HEK293T (cell line): ENCODE measurements at regions not wholly inside any gene's neighbourhood (a gene's known extent, or its start where the extent isn't known, plus 50 kb on each side); places are given as distances from the start of the nearest gene placed in this dataset.

Experiments used
- BHLHE40 ChIP-seq: fragments of 450-650 bp; IDR thresholded peaks from 2 replicates; pipeline ENCODE4 v1.6.1; 2016; ENCODE audit warnings: mild to moderate bottlenecking, moderate library complexity, borderline replicate concordance
- ELF4 ChIP-seq: fragments of 450-650 bp; IDR thresholded peaks from 2 replicates; pipeline ENCODE4 v1.6.1; 2017; ENCODE audit warnings: antibody characterized with exemption
- FOXA1 ChIP-seq: fragments of 450-650 bp; IDR thresholded peaks from 2 replicates; pipeline ENCODE4 v1.6.1; 2016; ENCODE audit warnings: mild to moderate bottlenecking
- FOXK2 ChIP-seq: fragments of 450-650 bp; IDR thresholded peaks from 2 replicates; pipeline ENCODE4 v1.6.1; 2016; ENCODE audit warnings: mild to moderate bottlenecking
- SP1 ChIP-seq: fragments of 450-650 bp; IDR thresholded peaks from 2 replicates; pipeline ENCODE4 v1.6.1; 2017
- SUZ12 ChIP-seq: fragments of 450-650 bp; IDR thresholded peaks from 2 replicates; pipeline ENCODE4 v1.6.1; 2016; ENCODE audit warnings: mild to moderate bottlenecking
- TARDBP ChIP-seq: fragments of 450-650 bp; IDR thresholded peaks from 2 replicates; pipeline ENCODE4 v1.6.1; 2016
- ZNF384 ChIP-seq: fragments of 450-650 bp; IDR thresholded peaks from 2 replicates; pipeline ENCODE4 v1.6.1; 2016
- TF ChIP-seq, protein P1 (sequence below): fragments of 450-650 bp; IDR thresholded peaks from 2 replicates; pipeline ENCODE4 v1.6.1; 2016

DNA sequence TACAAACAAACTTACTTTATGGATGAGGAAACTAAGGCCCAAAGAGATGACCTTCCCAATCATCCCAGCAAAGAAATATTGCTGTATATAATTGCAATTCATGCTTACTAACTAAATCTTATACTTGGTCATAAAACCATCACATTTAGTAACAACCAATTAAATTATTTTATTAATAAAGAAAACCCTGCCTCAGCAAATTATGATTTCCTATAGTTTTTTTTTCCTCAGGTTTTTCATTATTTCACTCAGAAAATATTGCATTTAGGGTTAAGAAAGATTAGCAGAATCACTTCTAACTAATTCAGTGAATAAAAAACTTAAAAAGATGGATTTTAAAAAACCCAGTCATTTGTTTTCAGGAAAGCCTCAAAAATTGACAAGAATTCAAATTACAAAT, 86.5 kb upstream of the GADL1 start:
- TF ChIP-seq SP1: no peak
- TF ChIP-seq SUZ12: no peak
- TF ChIP-seq FOXK2: no peak
- TF ChIP-seq TARDBP: no peak
- TF ChIP-seq, protein P1, sequence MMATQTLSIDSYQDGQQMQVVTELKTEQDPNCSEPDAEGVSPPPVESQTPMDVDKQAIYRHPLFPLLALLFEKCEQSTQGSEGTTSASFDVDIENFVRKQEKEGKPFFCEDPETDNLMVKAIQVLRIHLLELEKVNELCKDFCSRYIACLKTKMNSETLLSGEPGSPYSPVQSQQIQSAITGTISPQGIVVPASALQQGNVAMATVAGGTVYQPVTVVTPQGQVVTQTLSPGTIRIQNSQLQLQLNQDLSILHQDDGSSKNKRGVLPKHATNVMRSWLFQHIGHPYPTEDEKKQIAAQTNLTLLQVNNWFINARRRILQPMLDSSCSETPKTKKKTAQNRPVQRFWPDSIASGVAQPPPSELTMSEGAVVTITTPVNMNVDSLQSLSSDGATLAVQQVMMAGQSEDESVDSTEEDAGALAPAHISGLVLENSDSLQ: no peak
- no peak for TF ChIP-seq ZNF384
- TF ChIP-seq ELF4: no peak
- no peak for TF ChIP-seq BHLHE40
- TF ChIP-seq FOXA1: no peak
